HCT116 (cell line): ENCODE measurements at regions not wholly inside any gene's neighbourhood (a gene's known extent, or its start where the extent isn't known, plus 50 kb on each side); places are given as distances from the start of the nearest gene placed in this dataset.
"Not testable (repeated sequence)": the region's sequence is repeated elsewhere in the genome, so short reads cannot be mapped to it uniquely, and the experiment has no call there.

ENCODE experiments used
- ATAC-seq: fragments of 200-7000 bp; cut with Tn5 transposase; 2 replicates; pipeline ENCODE4 v1.9.1; 2020; ENCODE audit warnings: mild to moderate bottlenecking, moderate library complexity
- BruUV-seq: library from RNA; stranded (reverse); fragments of 400-500 nt; replicated peaks from 2 replicates; lab custom pipeline; 2021; lab: Mats Ljungman, UMichigan
- CTCF ChIA-PET: fragments of 300-600 bp; sonication (Branson Sonifier 250); formaldehyde crosslinking; loops from one replicate; lab custom pipeline; 2021; ENCODE audit warnings: antibody characterized with exemption; lab: Charles Lee
- POLR2A ChIA-PET: fragments of 300-600, 350-600 bp; sonication (Branson Sonifier 250); formaldehyde crosslinking; loops from one replicate; lab custom pipeline; 2021; ENCODE audit warnings: antibody characterized with exemption; lab: Charles Lee
- RAD21 ChIA-PET, 2 experiments: fragments of 300-600 bp; sonication (Branson Sonifier 250); formaldehyde crosslinking; loops; one replicate each; lab custom pipeline; 2023; ENCODE audit warnings: low total read pairs in 2 of 2; ENCODE audit not compliant: uncharacterized antibody in 2 of 2, unreplicated experiment in 2 of 2, low non-redundant PET in 1 of 2; lab: Charles Lee
- DNase-seq: peaks from one replicate; pipeline ENCODE4 v3.0.0-alpha.2; 2010; ENCODE audit warnings: low read depth, low spot score
- H2AFZ ChIP-seq: fragments of 200-600 bp; shearing (Covaris generic), sonication (generic); 2 replicates; pipeline ENCODE4 v1.6.1; 2017; ENCODE audit warnings: low read depth, mixed run types, mixed read lengths, antibody characterized with exemption, low read length; ENCODE audit not compliant: poor library complexity, severe bottlenecking
- H3K27ac ChIP-seq: 2 replicates; pipeline ENCODE4 v1.5.1; 2012; ENCODE audit warnings: low read depth, low read length
- H3K27me3 ChIP-seq: fragments of 200-600 bp; sonication (generic); 2 replicates; pipeline ENCODE4 v1.6.1; 2016; ENCODE audit warnings: mixed run types, low read length, mixed read lengths; ENCODE audit not compliant: insufficient read depth
- H3K36me3 ChIP-seq, 2 experiments: fragments of 200-500 bp in 1 of 2; fragments of 200-600 bp in 1 of 2; sonication (Bioruptor generic) in 1 of 2; sonication (generic) in 1 of 2; 2 replicates each; pipeline versions ENCODE4 v1.5.1 to v1.6.1; 2014 to 2016; ENCODE audit warnings: low read length in 2 of 2, inconsistent platforms in 1 of 2, mixed read lengths in 1 of 2, mixed run types in 1 of 2; ENCODE audit not compliant: insufficient read depth in 2 of 2, control insufficient read depth in 1 of 2
- H3K4me1 ChIP-seq, 2 experiments: fragments of 200-600 bp in 1 of 2; sonication (generic) in 1 of 2; 2 replicates each; pipeline versions ENCODE4 v1.5.1 to v1.6.1; 2012 to 2017; ENCODE audit warnings: low read length in 2 of 2, inconsistent platforms in 1 of 2, mild to moderate bottlenecking in 1 of 2, mixed read lengths in 1 of 2, mixed run types in 1 of 2, moderate library complexity in 1 of 2; ENCODE audit not compliant: insufficient read depth in 2 of 2, control insufficient read depth in 1 of 2
- H3K4me2 ChIP-seq: fragments of 200-600 bp; sonication (generic); 2 replicates; pipeline ENCODE4 v1.6.1; 2017; ENCODE audit warnings: mixed run types, low read length, mixed read lengths
- H3K4me3 ChIP-seq, 2 experiments: fragments of 200-600 bp in 1 of 2; sonication (generic) in 1 of 2; replicated peaks in 1 of 2; 2 replicates each; pipeline ENCODE4 v1.5.1; 2011 to 2016; ENCODE audit warnings: low read length in 2 of 2, control low read depth in 1 of 2, low read depth in 1 of 2, mild to moderate bottlenecking in 1 of 2, mixed read lengths in 1 of 2, mixed run types in 1 of 2
- H3K79me2 ChIP-seq: fragments of 200-600 bp; sonication (generic); 2 replicates; pipeline ENCODE4 v1.6.1; 2017; ENCODE audit warnings: mild to moderate bottlenecking, mixed run types, low read length, moderate library complexity, mixed read lengths; ENCODE audit not compliant: insufficient read depth
- H3K9ac ChIP-seq: fragments of 200-600 bp; sonication (generic); 2 replicates; pipeline ENCODE4 v1.6.1; 2016; ENCODE audit warnings: low read length, mixed read lengths
- H3K9me2 ChIP-seq: fragments of 200-600 bp; sonication (generic), shearing (Covaris generic); 2 replicates; pipeline ENCODE4 v1.6.1; 2017; ENCODE audit warnings: mixed run types, mild to moderate bottlenecking, moderate library complexity; ENCODE audit not compliant: insufficient read depth
- H3K9me3 ChIP-seq, 2 experiments: fragments of 200-500 bp in 1 of 2; fragments of 200-600 bp in 1 of 2; sonication (Bioruptor generic) in 1 of 2; sonication (generic) in 1 of 2; 2 replicates each; pipeline ENCODE4 v1.6.1; 2014 to 2017; ENCODE audit warnings: low read length in 2 of 2, mixed read lengths in 2 of 2, inconsistent platforms in 1 of 2, low read depth in 1 of 2, mild to moderate bottlenecking in 1 of 2, mixed run types in 1 of 2, moderate library complexity in 1 of 2; ENCODE audit not compliant: control insufficient read depth in 1 of 2, insufficient read depth in 1 of 2
- H4K20me1 ChIP-seq: fragments of 200-600 bp; sonication (generic), shearing (Covaris generic); 2 replicates; pipeline ENCODE4 v1.6.1; 2017; ENCODE audit warnings: mixed run types, mild to moderate bottlenecking, moderate library complexity; ENCODE audit not compliant: insufficient read depth
- intact Hi-C: fragments of 100-400 bp; cut with micrococcal nuclease; formaldehyde crosslinking; loops from 2 replicates; pipeline ENCODE4 v1.10.0; 2022

GRCh38 chr5:34186108-34186507 lies 143.1 kb upstream of the C1QTNF3 start:
- H3K4me3 ChIP-seq, RAD21 ChIA-PET, BruUV-seq, H3K9me3 ChIP-seq, H4K20me1 ChIP-seq, DNase-seq, H3K9me2 ChIP-seq, CTCF ChIA-PET, POLR2A ChIA-PET, H3K36me3 ChIP-seq, H3K79me2 ChIP-seq, H3K9ac ChIP-seq, H3K4me2 ChIP-seq, H2AFZ ChIP-seq, H3K27ac ChIP-seq, intact Hi-C loops, H3K4me1 ChIP-seq, H3K27me3 ChIP-seq, ATAC-seq: not testable (repeated sequence)

GRCh38 chr5:34186865-34187264 lies 143.9 kb upstream of the C1QTNF3 start:
- H3K36me3 ChIP-seq, CTCF ChIA-PET, H3K9me2 ChIP-seq, H3K79me2 ChIP-seq, H3K4me3 ChIP-seq, H2AFZ ChIP-seq, H3K4me2 ChIP-seq, intact Hi-C loops, H3K27me3 ChIP-seq, H3K9ac ChIP-seq, RAD21 ChIA-PET, POLR2A ChIA-PET, H3K4me1 ChIP-seq, H3K27ac ChIP-seq, H4K20me1 ChIP-seq, ATAC-seq, H3K9me3 ChIP-seq, DNase-seq: not testable (repeated sequence)
- TSS peak; percentile 15 for BruUV-seq

GRCh38 chr5:34187441-34187840 lies 144.4 kb upstream of the C1QTNF3 start:
- POLR2A ChIA-PET, intact Hi-C loops, DNase-seq: not testable (repeated sequence)

More at GRCh38 chr5:34187441-34187840, 144.4 kb upstream of the C1QTNF3 start:
- H3K9me3 ChIP-seq, H3K4me1 ChIP-seq, H4K20me1 ChIP-seq, H3K27ac ChIP-seq, RAD21 ChIA-PET, ATAC-seq, CTCF ChIA-PET, H3K9me2 ChIP-seq, H2AFZ ChIP-seq, H3K27me3 ChIP-seq, H3K36me3 ChIP-seq, H3K9ac ChIP-seq, H3K4me3 ChIP-seq, BruUV-seq, H3K79me2 ChIP-seq, H3K4me2 ChIP-seq: not testable (repeated sequence)
